GM21367 (cell line): ENCODE measurements at regions not wholly inside any gene's neighbourhood (a gene's known extent, or its start where the extent isn't known, plus 50 kb on each side); places are given as distances from the start of the nearest gene placed in this dataset.

Source experiments
- ATAC-seq: cut with Tn5 transposase; IDR thresholded peaks from one replicate; pipeline ENCODE4 v1.9.1; 2021; ENCODE audit not compliant: unreplicated experiment

GRCh38 chr9:118829334-118829733, 539.9 kb downstream of the BRINP1 start:
- ATAC-seq, result no peak

GRCh38 chr9:118832371-118832770, 536.9 kb downstream of the BRINP1 start:
- no peak for ATAC-seq

- no peak for ATAC-seq
These were observed 532.3 kb downstream of the BRINP1 start for GRCh38 chr9:118836891-118837290.

DNA sequence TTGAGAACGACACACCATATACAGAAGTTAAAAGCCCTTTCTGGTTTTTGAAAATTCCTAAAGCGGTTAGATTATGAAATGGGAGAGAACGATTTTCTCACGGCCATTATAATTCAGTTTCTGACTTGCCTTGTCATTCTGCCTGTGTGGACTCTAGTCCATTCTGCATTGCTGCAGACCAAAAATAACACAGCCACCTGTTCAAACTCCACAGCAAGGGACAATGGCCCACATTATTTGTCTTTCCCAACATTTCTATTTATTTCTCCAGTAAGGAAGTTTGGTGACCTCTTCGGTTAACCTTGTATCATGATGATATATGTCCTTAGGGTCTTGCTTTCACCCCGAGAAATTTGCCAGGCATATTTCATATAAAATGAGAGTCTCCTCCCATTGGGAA, 497.7 kb downstream of the BRINP1 start:
- ATAC-seq, result no peak

DNA sequence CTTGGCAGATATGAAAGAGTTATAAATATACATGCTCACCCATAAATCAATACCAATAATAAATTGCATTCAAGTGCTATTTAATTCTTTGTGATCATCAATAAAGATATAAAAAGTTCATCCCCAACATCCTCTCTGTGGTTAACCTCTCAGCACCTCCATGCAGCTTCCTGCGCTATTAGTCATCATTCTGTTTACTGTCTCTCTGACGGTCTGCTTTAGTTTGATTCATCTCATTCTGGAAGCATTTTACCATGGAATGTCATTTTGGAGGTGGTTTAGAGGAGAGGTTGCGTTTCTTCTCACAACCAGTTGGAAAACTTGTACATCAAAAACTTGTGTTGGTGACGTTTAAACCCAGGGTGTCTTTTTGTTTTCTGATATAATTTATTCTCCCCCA, 486.6 kb downstream of the BRINP1 start:
- no peak for ATAC-seq

GRCh38 chr9:118883411-118883810, 485.8 kb downstream of the BRINP1 start:
- no peak for ATAC-seq

GRCh38 chr9:118891213-118891612, 478.0 kb downstream of the BRINP1 start:
- no peak for ATAC-seq

DNA sequence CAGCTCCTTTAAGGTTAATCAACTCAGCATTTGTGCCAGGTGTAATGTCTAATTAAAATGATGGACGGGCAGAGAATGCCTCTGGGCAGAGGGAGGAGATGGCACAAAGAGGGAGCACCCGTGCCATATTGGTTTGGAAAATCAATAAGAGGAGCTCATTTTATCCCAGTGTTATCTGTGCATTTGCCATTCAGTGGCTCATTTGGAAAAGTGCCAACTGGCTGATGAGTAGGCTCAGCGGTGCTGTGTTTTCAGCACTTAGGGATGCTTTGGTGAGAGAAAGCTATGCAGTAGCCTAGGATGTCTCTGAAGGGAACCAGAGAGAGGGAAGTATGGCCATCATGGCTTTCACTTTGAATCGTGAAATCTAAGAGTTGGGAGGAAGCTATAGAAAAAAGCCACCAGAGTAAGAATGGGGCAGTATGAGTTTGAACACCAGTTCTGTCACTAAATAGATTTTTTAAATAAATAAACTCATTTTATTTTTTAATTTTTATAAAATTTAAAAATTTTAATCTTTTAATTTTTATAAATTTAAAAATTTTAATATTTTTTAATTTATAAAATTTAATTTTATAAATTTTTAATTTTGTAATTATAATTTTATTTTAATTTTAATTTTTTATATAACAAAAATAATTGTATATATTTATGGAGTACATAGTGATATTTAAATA, 472.8 kb downstream of the BRINP1 start:
- no peak for ATAC-seq

GRCh38 chr9:118918180-118918579, 451.1 kb downstream of the BRINP1 start:
- no peak for ATAC-seq

DNA sequence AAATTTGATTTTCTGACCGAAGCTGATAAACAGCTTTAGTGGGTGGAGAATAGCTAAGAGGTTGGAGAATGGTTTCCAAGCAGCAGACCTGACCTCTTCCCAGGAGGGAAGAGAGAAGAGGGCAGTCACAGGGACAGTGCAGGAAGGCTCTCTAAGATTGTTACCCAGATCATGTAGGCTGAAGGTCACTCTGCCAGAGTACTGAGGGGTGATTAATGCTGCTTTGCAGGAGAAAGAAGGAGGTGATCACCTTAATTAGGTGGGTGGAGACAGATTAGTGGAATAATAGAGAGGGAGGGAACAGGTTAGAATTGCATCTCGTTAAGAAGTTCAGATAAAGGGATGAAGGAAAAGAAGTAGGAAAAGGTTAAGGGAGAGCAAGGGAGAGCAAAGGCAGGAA, 440.5 kb downstream of the BRINP1 start:
- no peak for ATAC-seq

DNA sequence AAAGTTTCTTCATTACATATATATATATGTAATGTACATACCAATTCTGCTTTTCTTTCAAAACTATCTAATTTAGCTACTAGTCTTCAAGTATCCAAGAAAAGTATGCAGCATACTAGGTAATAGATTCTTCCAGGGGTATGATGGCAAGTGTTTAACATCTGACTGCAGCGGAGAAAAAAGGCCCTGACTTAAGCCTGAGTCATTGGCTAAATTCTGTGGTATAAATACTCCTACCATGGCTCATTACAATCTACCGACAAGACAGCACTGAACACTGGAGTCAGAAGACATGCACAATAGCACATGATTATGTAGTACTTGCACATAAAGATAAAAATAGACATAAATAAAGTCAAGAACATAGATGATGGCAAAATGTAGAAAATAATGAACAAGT, 439.9 kb downstream of the BRINP1 start:
- ATAC-seq, result no peak

DNA sequence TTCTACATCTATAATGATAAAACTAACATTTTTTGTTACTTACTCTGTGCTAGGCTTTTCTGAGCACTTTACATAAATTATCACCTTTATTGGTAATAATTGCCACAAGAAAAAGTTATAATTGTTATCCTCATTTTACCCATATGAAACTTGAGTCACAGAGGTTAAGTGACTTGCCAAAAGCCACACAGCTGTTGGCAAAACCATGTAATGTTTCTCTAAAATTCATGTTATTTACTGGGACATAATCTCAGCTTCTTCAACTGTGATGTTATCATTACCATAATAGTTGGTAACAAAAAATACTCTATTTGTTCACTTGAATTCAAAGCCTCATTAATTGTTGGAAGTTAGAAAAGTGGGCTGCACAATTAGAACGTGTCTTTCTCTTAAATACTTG, 437.3 kb downstream of the BRINP1 start:
- no peak for ATAC-seq

- no peak for ATAC-seq
These were observed 430.7 kb downstream of the BRINP1 start for GRCh38 chr9:118938581-118938980.

GRCh38 chr9:118940473-118940872, 428.8 kb downstream of the BRINP1 start:
- no peak for ATAC-seq

DNA sequence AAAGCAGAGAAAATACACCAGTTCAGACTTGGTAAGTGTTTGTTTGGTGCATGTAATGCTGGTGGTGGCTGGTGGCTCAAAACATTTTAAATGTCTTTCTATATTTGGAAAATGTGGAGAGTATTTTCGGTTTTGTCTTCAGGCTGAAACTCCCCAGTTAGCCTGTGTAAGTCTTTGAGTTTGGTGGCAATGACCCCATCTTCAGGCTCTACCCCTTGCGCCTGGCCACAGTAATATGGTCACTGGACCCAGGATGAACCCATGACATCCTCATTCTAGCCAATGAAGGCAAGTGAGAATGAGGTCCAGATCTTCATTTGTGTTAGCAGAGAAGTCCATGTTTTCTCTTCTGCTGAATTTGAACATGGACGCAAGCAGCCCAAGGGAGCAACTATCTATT, 422.6 kb downstream of the BRINP1 start:
- no peak for ATAC-seq

GRCh38 chr9:118954857-118955256, 414.4 kb downstream of the BRINP1 start:
- ATAC-seq, result no peak

DNA sequence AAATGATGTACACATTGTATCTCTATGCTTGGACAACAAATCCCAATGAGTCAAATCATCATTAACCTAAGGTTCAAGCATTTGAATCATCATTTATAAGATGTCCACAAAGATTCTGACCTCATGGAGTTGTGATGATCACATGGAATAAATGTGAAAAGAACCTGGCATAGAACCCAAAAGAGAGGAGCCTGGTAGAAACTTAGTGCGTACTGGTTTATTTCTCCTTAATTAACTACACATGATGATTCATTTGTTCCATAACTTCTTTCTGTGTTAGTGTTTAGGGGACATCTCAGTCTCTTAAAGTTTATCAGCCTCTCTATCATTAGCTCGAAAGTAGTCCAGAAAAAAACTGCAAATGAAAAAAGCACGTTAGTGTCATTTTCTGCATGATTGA, 411.6 kb downstream of the BRINP1 start:
- ATAC-seq, result no peak

DNA sequence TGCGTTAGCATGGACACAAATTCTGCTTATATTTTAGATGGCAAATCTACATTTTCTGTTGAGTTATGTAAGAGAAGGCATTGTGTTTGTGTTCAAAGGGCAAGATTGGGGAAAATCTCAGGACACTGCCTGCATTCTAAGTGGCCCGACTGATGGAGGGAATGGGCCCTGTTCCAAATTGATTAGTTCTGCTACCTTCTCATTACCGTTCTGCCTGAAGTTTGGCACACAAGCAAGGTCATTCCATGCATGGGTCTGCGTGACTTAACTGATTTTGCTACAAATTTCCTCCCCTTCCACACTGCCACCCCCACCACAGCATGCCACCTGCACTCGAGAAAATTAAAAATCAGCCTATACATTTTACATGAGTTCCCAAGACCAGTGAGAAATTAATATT, 409.9 kb downstream of the BRINP1 start:
- no peak for ATAC-seq

GRCh38 chr9:118961857-118962256, 407.4 kb downstream of the BRINP1 start:
- ATAC-seq, result no peak

GRCh38 chr9:118962426-118962825, 406.8 kb downstream of the BRINP1 start:
- no peak for ATAC-seq

GRCh38 chr9:118963674-118964073, 405.6 kb downstream of the BRINP1 start:
- no peak for ATAC-seq

DNA sequence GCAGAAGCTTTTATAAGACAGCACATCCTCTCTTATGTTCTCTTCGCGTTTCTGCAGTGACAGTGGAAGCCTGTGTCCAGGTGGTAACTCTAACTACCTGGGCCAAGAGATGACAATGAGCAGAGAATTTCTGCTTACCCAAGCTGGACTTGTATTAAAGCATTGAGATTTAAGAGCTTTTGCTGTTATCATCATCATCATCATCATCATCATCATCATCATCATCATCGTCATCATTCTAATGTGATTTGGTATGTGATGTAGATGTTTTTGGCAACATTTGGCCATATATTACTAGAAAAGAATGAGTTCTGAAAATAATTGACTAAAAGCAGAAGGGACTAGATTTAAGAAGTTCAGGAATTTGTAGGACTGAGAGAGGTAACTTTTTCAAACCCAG, 401.3 kb downstream of the BRINP1 start:
- ATAC-seq, result no peak

DNA sequence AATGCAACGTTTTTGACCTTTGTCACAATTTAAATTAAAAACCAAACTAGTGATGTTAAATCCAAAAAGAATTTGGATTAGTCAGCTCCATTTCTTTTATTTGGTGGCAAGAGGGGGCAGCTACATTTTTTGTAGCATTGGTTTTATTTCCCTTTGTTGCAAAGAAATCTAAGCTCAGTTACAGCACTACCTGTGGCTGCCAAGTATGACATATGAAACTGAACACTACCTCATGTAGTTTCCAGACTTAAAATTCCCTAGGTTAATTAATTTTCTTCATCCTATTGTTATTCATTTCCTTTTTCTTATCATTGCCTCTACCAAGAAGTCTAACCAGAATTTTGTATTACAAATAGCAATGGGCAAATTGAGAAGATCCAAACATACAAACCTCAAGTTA, 393.5 kb downstream of the BRINP1 start:
- no peak for ATAC-seq
